Adrenal gland (tissue), 5 donors: ENCODE measurements at regions not wholly inside any gene's neighbourhood (a gene's known extent, or its start where the extent isn't known, plus 50 kb on each side); places are given as distances from the start of the nearest gene placed in this dataset.

Experiments used
- POLR2A ChIP-seq, 2 donors: fragments of 450-650 bp; IDR thresholded peaks; one replicate each; pipeline ENCODE4 v1.6.1; 2017; ENCODE audit warnings: antibody characterized with exemption in 2 of 2, mild to moderate bottlenecking in 2 of 2, moderate library complexity in 1 of 2
- TF ChIP-seq, protein P1 (sequence below), 6 experiments: fragments of 450-650 bp in 4 of 6; fragments of 200-600 bp in 2 of 6; sonication (generic) in 1 of 6; IDR thresholded peaks; 1 replicate in 5 of 6; 2 replicates in 1 of 6; pipeline versions ENCODE4 v1.5.1 to v1.8.0; 2016 to 2021; ENCODE audit warnings: antibody characterized with exemption in 6 of 6, mild to moderate bottlenecking in 2 of 6, moderate library complexity in 1 of 6
- donor health status: DM: no; HTN: no; CAD: no.

DNA sequence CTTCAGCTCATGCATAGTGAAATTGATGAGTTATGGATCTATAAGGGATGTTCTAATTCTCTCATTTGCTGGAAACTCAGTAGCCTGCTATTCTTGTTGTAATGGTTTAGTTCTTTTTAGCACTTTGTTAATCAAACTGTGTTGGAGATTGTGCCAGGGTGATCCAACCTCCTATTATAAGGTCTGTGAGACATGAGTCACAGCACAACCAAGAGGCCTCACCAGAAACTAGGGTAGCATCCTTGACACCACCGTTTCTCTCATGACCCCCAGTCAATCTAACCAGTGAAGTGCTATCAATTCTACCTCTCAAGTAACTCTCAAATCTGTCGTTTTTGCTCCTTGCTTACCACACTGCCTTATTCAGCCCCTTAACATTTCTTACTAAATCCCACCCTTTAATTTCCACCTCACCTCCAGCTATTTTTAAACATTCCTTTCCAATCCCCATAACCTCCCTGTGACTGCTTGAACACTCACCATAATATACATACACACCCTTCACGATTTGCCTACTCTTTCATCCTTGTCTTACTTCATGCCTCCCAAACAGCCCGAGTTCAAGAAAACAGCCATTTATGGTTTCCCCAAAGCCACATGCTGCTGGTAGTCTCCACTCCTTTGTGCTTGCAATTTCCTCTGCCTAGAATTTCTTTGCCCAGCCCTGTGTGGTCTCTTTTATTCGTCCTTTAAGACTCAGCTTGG, 53.9 kb upstream of the NUDT4 start:
- TF ChIP-seq, protein P1, sequence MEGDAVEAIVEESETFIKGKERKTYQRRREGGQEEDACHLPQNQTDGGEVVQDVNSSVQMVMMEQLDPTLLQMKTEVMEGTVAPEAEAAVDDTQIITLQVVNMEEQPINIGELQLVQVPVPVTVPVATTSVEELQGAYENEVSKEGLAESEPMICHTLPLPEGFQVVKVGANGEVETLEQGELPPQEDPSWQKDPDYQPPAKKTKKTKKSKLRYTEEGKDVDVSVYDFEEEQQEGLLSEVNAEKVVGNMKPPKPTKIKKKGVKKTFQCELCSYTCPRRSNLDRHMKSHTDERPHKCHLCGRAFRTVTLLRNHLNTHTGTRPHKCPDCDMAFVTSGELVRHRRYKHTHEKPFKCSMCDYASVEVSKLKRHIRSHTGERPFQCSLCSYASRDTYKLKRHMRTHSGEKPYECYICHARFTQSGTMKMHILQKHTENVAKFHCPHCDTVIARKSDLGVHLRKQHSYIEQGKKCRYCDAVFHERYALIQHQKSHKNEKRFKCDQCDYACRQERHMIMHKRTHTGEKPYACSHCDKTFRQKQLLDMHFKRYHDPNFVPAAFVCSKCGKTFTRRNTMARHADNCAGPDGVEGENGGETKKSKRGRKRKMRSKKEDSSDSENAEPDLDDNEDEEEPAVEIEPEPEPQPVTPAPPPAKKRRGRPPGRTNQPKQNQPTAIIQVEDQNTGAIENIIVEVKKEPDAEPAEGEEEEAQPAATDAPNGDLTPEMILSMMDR (IDR thresholded peaks at IDR 0.05), result no peak
- TF ChIP-seq POLR2A (IDR thresholded peaks at IDR 0.05), result no peak
